ENCODE measurements at regions not wholly inside any gene's neighbourhood (a gene's known extent, or its start where the extent isn't known, plus 50 kb on each side); places are given as distances from the start of the nearest gene placed in this dataset.

- no peak for DNase-seq (ENCODE audit: low spot score)
These were observed 79.3 kb upstream of the TSPAN8 start for GRCh38 chr12:71237128-71237527.

- no peak for DNase-seq (ENCODE audit: low spot score)
These were observed 78.4 kb upstream of the TSPAN8 start for GRCh38 chr12:71236133-71236660.

GRCh38 chr12:71233083-71233482 is 75.3 kb upstream of the TSPAN8 start:
- no peak for DNase-seq (ENCODE audit: low spot score)

DNA sequence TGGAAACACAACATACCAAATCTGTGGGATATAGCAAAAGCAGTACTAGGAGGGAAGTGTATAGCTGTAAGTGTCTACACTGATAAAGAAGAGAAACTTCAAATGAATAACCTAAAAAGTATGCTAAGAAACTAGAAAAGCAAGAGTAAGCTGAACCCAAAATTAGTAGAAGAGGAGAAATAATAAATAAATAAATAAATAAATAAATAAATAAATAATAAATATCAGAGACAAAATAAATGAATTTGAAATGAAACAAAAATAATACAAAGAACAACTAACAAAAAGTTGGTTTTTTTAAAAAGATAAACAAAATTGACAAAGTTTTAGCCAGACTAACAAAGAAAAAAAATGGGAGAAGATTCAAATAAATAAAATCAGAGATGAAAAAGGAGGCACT is 72.7 kb upstream of the TSPAN8 start:
- DNase-seq (ENCODE audit: low spot score): no peak

DNA sequence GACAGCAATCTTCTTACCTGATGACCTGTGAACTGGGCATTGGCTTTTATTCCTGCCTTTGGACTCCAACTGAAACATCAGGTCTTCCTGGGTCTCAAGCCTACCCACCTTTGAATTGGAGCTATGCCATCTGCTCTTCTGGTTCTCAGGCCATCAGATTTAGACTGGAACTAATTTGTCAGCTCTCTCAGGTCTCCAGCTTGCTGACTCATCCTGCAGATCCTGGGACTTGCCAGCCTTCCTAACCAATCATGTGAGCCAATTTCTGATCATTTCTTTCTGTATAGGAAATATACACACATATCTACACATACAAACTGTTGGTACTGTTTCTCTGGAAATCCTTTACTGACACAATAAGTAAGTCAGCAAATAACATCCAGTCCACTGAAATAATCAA is 65.3 kb upstream of the TSPAN8 start:
- DNase-seq (ENCODE audit: low spot score): no peak

DNA sequence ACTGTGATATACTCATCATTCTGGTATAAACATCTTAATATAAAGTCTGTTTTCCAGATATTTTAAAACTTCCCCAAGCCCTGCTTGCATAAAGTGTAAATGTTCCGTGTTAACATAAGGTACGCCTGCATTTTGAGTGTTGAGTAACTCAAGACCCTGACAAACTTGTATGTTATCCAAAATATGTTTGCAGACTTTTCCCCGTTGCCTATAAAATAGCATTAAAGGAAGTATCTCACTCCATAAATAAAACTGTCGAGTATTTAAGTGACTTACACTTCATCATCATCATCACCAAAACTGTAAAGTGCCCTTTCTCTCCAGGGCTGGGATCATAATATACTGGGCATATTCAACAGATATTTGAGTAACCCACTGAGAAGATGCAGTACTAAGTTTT is 64.6 kb upstream of the TSPAN8 start:
- DNase-seq (ENCODE audit: low spot score): no peak

- DNase-seq (ENCODE audit: low spot score): no peak
These were observed 62.5 kb upstream of the TSPAN8 start for GRCh38 chr12:71220260-71220659.

GRCh38 chr12:71219224-71219623 is 61.4 kb upstream of the TSPAN8 start:
- no peak for DNase-seq (ENCODE audit: low spot score)

DNA sequence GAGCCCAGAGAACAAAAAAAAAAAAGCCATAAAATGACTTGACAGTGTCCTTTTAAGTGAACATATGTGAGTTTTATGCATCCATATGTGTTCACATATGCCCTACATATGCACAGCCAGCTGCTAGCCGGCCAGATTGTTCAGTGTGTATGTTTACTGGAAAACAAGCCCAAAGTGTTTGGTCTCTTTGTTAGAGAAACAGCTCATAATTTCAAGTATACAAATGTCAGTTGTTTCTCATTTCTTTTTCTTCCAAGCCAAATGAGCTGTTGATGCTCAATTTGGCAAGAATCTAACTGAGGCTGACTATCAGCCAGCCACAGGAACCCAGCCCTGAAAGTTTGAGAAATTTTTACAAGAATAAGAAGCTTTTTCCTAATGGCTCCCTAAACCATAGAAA is 60.8 kb upstream of the TSPAN8 start:
- DNase-seq (ENCODE audit: low spot score): no peak

DNA sequence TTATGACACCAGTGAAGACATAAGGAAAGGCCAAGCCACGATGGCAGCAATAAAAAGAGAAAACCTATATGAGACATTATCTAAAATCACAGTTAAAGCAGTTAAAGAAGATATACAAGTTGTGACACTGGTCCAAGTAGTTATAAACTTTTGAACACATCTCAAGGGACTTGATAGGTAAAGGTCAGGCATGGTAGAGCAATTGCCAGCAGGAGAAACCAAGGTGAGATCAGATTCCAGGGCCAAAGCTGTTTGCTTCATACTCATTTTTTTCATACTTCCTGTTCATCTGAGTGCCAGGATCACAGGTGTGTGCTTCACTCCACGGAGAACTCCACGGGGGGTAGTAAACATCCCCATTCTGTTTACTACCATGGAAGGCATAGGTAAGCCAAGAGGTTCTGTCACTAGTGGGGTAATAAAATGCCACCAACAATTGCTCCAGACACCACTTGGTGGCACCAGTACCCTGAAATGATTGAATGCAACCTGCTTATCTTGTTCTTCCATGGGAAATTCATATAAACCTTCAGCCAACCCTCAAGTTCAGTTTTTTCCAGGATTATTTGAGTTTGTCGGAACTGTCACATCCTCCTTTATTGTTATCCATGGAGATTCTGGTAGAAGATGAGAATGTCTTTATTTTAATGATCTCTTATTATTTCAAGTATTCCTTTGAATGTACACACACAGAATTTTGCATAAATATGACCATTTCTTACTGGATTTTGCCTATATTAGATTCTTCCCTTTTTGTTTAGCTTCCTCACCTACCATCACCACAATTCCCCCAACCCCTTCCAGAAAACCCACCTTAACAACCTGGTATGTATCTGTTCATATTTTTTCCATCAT is 59.2 kb upstream of the TSPAN8 start:
- DNase-seq (ENCODE audit: low spot score): peak; percentile 50

GRCh38 chr12:71214511-71215285 is 56.9 kb upstream of the TSPAN8 start:
- DNase-seq (ENCODE audit: low spot score): peak; percentile 34

- no peak for DNase-seq (ENCODE audit: low spot score)
These were observed 50.4 kb upstream of the TSPAN8 start for GRCh38 chr12:71208053-71208685.
